Stimulated activated CD4-positive, alpha-beta T cell treated with anti-CD3 and anti-CD28 coated beads, Interleukin-4, amount 100 ng/mL, for 24 hours (primary cell): ENCODE measurements at regions not wholly inside any gene's neighbourhood (a gene's known extent, or its start where the extent isn't known, plus 50 kb on each side); places are given as distances from the start of the nearest gene placed in this dataset.
"Not testable (repeated sequence)": the region's sequence is repeated elsewhere in the genome, so short reads cannot be mapped to it uniquely, and the experiment has no call there.

Experiments
- DNase-seq: peaks from one replicate; pipeline ENCODE4 v3.0.0-alpha.2; 2020

DNA sequence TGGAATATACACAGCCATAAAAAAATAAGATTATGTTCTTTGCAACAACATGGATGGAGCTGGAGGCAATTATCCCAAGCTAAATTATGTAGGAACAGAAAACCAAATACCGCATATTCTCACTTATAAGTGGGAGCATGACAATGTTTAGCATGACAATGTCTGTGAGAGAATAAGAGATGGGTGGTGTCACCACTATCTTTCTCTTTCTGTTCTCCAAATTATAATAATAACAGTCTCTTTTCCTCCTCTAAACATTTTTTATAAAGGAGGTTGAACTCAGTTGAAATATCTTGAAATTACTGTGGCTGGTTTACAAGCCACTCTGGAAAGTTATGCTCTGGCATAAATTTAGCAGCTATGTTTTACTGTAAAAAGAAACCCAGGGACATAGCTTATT, 108.4 kb upstream of the NBPF19 start:
- not testable (repeated sequence) for DNase-seq

DNA sequence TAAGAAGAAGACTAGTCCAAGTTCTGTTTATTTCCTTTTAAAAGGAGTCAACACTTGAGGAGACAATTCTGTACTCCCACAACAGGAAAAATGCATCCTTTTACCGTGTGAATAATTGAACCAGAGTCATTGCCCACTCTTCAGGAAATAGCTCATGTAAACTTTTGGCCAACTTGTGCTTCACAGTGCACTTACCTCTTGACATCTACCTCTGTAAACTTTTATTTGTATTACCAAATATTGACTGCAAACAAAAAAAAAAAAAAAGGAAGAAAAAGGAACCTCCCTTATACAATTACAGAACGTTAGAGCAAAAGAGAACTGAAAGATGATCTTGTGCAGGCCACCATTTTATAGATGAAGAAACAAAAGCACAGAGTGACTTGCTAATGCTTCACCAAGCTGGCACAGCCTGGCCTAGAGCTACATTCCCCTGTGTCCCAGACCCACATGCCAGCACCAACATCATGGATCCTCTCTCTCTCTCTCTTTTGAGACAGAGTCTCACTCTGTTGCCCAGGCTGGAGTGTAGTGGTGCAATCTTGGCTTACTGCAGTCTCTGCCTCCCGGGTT, 107.3 kb upstream of the NBPF19 start:
- not testable (repeated sequence) for DNase-seq

DNA sequence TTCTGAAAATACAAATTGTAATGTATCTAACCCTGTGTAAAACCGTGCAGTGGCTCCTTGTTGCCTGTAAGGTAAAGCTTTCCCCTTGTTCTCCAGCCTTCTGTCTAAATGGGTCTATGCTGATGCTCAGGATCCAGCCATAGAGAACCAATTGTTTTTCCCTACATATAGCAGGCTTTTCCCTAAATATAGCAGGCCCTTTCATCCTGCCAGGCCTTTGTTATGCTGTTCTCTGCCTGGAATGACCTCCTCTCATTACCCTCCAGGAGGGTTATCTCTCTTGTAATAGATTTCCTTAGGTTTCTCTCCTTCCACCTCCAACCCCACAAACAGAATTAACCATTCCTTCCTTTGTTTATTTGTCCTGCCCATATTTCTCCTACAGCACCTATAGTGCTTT, 106.5 kb upstream of the NBPF19 start:
- not testable (repeated sequence) for DNase-seq

DNA sequence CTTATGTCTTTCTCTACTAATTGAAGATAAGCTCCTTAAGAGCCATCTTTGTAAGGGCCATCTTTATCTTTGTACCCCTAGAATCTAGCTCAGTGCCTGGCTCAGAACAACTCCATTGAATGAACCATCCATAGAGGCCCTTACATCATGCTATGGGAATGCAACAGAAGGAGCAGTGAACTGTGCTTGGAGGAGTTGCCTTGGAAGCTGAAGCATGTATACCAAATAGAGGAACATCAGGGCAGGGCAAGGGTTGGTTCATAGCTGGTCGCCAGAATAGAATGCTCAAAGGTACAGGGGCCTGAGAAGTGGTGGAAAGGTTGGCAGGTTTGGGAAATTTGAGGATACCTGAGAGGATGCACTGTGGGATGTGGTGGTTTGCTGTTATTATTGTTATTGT, 105.8 kb upstream of the NBPF19 start:
- DNase-seq: not testable (repeated sequence)

DNA sequence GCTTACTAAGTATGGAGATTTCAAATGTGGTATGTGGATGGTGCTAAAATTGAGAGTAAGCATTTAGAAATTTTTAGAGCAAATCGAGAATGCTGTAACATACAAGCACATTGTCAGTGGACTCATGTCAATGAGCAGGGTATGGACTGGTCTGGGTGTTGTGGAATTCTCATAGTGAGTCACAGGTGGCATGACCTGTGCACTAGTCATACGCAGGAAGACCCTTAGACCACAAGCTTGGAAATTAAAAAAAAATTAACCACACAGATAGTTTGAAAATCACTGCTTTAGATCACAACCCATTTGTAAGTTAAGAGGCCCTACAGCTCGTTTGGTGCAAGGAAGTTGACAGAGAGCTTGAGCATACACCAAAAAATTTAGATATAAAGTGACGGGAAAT, 102.9 kb upstream of the NBPF19 start:
- DNase-seq: not testable (repeated sequence)

DNA sequence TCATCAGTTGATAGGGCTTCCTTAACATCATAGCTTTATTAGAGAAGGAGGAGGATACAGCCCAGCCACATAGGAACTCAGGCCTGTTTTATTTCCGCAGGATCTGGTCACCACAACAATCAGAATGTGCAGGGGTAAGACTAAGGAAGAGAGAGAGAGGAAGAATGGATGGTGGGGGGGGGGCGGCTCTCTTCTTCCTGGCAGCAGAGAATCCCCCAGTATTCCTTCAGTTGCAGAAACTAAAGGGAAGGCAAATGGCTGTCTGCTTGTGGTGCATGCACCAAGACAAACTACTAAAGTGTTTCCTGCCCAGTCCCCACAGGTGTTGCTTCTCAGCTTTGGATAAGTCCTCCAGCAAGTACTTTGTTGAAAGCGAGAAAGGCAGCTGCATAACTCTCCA, 96.4 kb upstream of the NBPF19 start:
- not testable (repeated sequence) for DNase-seq

DNA sequence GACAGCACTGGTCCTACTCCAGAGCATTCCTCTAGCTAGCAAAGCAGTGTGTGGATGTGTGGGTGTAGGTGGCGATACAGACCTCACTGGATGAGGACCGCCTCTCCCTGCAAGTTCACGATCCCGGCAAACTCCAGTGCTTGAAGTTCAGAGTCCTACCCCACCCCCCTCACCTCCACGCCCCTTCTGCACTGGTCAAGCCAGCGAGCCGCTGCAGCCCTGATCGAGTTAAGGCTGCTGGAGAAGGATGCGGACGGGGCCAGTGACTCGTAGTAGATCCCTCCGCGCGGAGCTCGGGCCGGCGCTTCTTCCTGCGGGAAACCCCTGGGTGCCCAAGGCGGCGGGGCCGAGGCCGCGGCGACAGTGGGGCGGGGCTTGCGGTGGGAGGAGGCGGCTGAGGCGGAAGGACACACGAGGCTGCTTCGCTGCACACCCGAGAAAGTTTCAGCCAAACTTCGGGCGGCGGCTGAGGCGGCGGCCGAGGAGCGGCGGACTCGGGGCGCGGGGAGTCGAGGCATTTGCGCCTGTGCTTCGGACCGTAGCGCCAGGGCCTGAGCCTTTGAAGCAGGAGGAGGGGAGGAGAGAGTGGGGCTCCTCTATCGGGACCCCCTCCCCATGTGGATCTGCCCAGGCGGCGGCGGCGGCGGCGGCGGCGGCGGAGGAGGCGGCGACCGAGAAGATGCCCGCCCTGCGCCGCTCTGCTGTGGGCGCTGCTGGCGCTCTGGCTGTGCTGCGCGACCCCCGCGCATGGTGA, 84.5 kb upstream of the NBPF19 start:
- peak; percentile 49 for DNase-seq

DNA sequence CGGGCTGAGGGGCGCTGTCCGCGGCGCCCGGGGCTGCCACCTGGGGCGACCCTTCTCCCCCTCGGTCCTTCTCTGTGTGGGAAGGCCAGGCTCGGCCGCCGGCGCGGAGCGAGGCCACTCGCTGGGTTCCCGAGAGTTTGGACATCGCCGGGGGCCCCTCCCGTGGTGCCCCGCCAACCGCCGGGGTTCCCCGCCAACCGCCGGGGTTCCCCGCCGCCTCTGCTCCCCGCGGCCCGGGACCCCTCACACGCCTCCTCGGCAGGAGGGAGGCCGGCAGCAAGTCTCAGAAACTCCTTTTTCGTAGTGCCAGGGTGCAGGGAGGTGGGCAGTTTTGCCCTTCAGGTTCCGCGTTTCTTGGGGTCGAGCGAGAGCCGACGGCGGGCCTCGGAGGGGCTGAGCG, 83.9 kb upstream of the NBPF19 start:
- DNase-seq: not testable (repeated sequence)

DNA sequence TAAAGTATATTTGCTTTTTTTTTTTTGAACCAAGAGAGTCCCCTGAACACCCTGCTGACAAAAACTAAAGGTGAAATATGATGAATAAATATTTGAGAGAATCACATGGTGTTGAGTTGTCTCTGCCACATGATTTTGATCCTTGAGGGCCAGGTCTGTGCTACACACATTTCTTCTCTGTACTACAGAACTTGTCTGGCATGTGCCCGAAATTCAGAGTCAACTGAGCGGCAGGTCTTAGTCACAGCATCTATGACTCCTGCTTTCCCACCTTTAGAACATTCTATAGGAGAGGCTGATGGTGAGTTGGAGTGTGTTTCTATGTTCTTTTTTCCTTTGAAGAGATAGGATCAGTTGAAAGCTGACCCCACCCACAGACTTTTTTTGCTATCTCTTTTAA, 79.0 kb upstream of the NBPF19 start:
- peak; percentile 46 for DNase-seq

DNA sequence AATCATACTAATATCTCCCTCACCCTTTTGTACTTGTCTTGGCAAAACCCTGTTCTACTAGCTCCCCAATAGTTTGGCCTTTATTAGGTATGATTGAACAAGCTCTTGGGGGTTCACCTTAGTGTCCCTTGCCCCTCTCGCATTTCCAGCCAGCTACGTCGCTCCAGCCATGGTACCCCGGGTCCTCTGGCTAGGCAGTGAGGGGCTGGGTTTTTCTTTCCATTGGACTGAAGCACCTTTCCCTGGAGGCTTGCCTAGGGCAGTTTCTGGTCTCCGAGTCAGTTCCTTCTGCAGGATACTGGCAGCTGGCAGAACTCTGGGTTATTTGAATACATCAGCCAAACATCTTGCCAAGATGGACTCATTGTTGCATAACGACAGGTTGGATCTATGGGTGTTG, 76.3 kb upstream of the NBPF19 start:
- DNase-seq: not testable (repeated sequence)

DNA sequence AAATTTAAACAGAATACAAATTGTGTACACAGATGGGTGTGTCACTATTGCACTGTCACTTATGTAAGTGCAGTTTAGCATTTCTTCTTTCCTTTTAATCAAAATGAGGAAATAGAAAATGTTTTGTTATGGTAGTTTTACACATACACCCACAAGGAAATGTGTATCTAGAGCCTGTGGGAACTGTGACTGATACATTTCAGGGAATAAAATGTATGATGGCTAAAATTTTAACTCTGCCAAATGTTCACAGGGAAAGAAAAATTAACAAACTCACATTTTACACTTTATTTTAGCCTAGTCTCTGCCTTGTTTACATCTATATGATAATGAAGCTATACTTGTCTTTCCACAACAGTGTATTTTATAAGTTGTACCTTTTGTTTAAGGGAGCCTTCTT, 66.4 kb upstream of the NBPF19 start:
- not testable (repeated sequence) for DNase-seq

DNA sequence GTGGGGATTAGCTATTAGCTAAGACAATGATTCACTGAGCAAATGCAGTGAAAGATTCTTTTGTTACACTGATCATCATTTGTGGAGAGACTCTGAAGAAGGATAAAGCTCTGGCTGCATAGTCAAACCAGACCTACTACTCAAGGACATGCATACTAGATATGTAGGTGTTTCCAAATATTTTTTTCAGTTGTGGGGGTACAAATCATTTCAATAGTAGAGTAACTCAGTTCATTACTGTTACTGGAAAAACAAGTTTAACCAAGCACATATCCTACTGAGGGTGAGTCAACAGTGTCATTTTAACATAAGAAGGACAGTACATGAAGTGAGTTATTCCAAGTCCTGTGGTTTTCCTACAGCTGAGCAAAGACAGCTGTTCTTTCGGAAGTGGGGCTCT, 59.5 kb upstream of the NBPF19 start:
- not testable (repeated sequence) for DNase-seq

DNA sequence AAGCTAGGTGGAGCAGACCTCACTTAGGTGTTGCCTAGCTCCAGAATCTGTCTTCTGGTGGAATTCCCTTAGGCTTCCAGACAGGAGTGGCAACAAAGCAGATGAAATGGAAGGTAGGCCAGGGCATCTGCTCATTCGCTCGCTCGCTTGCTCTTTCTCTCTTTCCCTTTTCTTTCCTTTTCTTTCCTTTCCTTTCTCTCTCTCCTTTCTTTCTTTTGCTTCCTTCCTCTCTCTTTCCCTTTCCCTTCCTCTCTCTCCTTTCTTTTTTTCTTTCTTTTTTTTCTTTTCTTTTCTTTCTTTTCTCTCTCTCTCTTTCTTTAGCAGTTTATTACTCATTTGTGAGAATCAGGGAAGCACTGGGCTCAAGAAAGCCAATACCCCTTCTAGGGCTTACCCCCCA, 56.1 kb upstream of the NBPF19 start:
- not testable (repeated sequence) for DNase-seq

DNA sequence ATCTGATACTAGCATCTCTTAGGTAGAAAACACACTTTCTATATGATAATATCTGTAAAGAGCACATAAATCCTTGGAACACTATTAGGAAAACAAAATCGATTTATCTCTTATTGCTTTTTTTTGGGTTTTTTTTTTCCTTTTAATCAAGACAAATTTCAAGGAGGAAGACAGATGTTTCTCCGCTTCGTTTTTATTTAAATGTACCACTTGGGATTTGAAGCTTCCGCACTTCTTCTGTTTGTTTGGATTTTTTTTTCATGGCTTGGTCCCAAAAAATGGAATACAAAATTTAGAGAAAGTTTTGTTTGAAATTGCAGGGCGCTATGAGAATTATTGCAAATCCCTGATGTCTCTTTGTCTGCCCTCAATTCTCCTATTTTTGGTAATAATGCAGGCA, 51.7 kb upstream of the NBPF19 start:
- not testable (repeated sequence) for DNase-seq
